Astrocyte (in vitro differentiated cells and primary cell): ENCODE measurements at regions not wholly inside any gene's neighbourhood (a gene's known extent, or its start where the extent isn't known, plus 50 kb on each side); places are given as distances from the start of the nearest gene placed in this dataset.

Source experiments
- DNase-seq: peaks from one replicate; pipeline ENCODE4 v3.0.0-alpha.2; 2010; ENCODE audit warnings: low read depth
- FAIRE-seq: peaks from 2 replicates; lab custom pipeline; 2011; peaks lifted over from hg19 to GRCh38; lab: Jason Lieb, UNC
- H2AFZ ChIP-seq: 2 replicates; pipeline ENCODE4 v1.6.0; 2012; ENCODE audit warnings: low read depth, low read length, inconsistent platforms
- H3K27ac ChIP-seq: 2 replicates; pipeline ENCODE4 v1.5.1; 2011; ENCODE audit warnings: low read depth, low read length, inconsistent platforms
- H3K27me3 ChIP-seq: 2 replicates; pipeline ENCODE4 v1.6.0; 2011; ENCODE audit warnings: low read length, inconsistent platforms; ENCODE audit not compliant: insufficient read depth
- H3K36me3 ChIP-seq: 2 replicates; pipeline ENCODE4 v1.5.1; 2011; ENCODE audit warnings: low read length, inconsistent platforms; ENCODE audit not compliant: insufficient read depth
- H3K4me1 ChIP-seq: 2 replicates; pipeline ENCODE4 v1.5.1; 2011; ENCODE audit warnings: low read length, inconsistent platforms; ENCODE audit not compliant: insufficient read depth
- H3K4me2 ChIP-seq: 2 replicates; pipeline ENCODE4 v1.6.0; 2012; ENCODE audit warnings: low read length, inconsistent platforms
- H3K4me3 ChIP-seq: 2 replicates; pipeline ENCODE4 v1.5.1; 2011; ENCODE audit warnings: low read depth, mild to moderate bottlenecking, low read length, inconsistent platforms; ENCODE audit not compliant: insufficient read depth
- H3K79me2 ChIP-seq: 2 replicates; pipeline ENCODE4 v1.6.0; 2012; ENCODE audit warnings: mild to moderate bottlenecking, low read length, inconsistent platforms; ENCODE audit not compliant: insufficient read depth
- H3K9ac ChIP-seq: 2 replicates; pipeline ENCODE4 v1.6.0; 2012; ENCODE audit warnings: mild to moderate bottlenecking, low read length, inconsistent platforms
- H3K9me3 ChIP-seq: 2 replicates; pipeline ENCODE4 v1.5.1; 2012; ENCODE audit warnings: low read depth, mild to moderate bottlenecking, low read length, inconsistent platforms; ENCODE audit not compliant: insufficient read depth
- H4K20me1 ChIP-seq: 2 replicates; pipeline ENCODE4 v1.6.0; 2012; ENCODE audit warnings: low read length, inconsistent platforms; ENCODE audit not compliant: insufficient read depth
- H3K27ac Mint-ChIP-seq: one replicate; pipeline ENCODE4 v1.8.0; 2021; ENCODE audit warnings: mild to moderate bottlenecking, mixed read lengths; ENCODE audit not compliant: unreplicated experiment
- H3K27me3 Mint-ChIP-seq: one replicate; pipeline ENCODE4 v1.8.0; 2021; ENCODE audit warnings: low read depth, mixed read lengths; ENCODE audit not compliant: unreplicated experiment
- H3K36me3 Mint-ChIP-seq: one replicate; pipeline ENCODE4 v1.8.0; 2021; ENCODE audit warnings: low read depth, mixed read lengths; ENCODE audit not compliant: unreplicated experiment
- H3K4me1 Mint-ChIP-seq: one replicate; pipeline ENCODE4 v1.8.0; 2021; ENCODE audit warnings: low read depth, mixed read lengths; ENCODE audit not compliant: unreplicated experiment
- H3K4me3 Mint-ChIP-seq: one replicate; pipeline ENCODE4 v1.8.0; 2021; ENCODE audit warnings: mild to moderate bottlenecking, moderate library complexity, mixed read lengths; ENCODE audit not compliant: unreplicated experiment
- H3K9me3 Mint-ChIP-seq: one replicate; pipeline ENCODE4 v1.8.0; 2021; ENCODE audit warnings: mild to moderate bottlenecking, mixed read lengths; ENCODE audit not compliant: unreplicated experiment
- CTCF ChIP-seq: IDR thresholded peaks from 2 replicates; pipeline ENCODE4 v1.5.1; 2011; ENCODE audit warnings: low read depth, mild to moderate bottlenecking, inconsistent platforms, low read length, moderate library complexity; ENCODE audit not compliant: insufficient read depth
- EZH2 ChIP-seq: IDR thresholded peaks from 2 replicates; pipeline ENCODE4 v1.6.1; 2012; ENCODE audit warnings: mild to moderate bottlenecking, low read length, inconsistent platforms; ENCODE audit not compliant: insufficient read depth

GRCh38 chr16:79891458-79891857 is 290.9 kb upstream of the MAF start:
- Histone ChIP-seq H3K4me3 (no peak overlapping the region), H3K4me1 (no peaks in the 10 kb centered on the region), H4K20me1 (no peaks in the 10 kb centered on the region), H3K4me2 (no peak overlapping the region), H3K9me3 (no peaks in the 10 kb centered on the region), H3K36me3 (no peaks in the 10 kb centered on the region), H3K27me3 (no peaks in the 10 kb centered on the region), H3K9ac (no peak overlapping the region), H2AFZ (no peak overlapping the region), H3K79me2 (no peaks in the 10 kb centered on the region), H3K27ac (no peak overlapping the region)
- Mint-ChIP-seq H3K4me1 (peaks cover 11% of the 10 kb centered on the region), H3K27me3 (peaks cover 3% of the 10 kb centered on the region), H3K27ac (no peak overlapping the region), H3K9me3 (no peaks in the 10 kb centered on the region), H3K4me3 (no peak overlapping the region), H3K36me3 (peaks cover 1% of the 10 kb centered on the region)
- DNase-seq (no peak), FAIRE-seq (no peak)
- no peak for TF ChIP-seq CTCF
- no peak for TF ChIP-seq EZH2

DNA sequence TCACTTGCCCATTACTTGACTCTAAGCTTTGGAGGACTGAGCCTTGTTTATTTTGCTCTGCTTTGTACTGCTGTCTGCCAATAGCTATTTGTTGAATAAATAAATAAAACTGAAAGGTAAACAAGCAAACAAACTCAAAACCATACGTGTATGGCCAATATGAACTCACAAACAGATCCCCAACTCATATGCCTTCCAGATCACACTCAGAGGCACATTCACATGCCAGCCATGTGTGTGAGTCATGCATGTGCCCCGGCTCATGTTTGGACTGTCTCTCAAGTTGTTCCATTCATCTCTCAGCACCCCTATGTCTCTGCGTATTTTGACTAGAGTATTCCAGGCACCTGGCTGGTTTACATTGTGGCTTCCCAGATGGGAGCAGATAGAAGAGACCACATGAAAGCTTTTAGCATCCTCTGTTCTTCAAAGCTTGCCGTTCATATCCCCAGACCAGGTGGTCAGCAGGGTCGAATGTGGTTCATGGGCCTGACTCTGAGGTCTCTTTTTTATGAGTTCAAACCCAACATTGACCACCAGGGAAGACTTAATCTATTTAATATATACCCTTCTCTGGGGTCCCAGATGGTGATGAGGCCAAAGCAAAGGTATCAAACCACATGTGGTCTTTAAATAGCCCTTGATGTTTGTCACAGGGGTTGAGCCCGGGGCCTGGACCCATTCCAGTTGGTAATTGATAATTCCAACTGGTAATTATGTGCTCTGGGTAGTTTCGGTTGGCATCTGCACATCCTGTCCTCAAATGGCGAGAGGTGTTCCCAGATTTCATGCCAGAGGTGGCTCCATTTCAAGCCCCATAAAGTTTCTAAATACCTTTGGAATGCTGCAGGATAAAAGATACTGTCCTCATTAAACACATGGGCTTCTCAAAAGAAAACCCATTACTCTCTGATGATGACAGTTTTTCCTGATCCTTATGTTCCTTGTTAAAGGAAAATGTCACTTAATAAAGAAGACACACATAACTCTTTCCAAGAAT is 287.3 kb upstream of the MAF start:
- Mint-ChIP-seq H3K4me3 (no peak overlapping the region), H3K36me3 (peaks cover 1% of the 10 kb centered on the region), H3K27ac (no peak overlapping the region), H3K9me3 (no peaks in the 10 kb centered on the region), H3K4me1 (peaks cover 11% of the 10 kb centered on the region), H3K27me3 (no peaks in the 10 kb centered on the region)
- Histone ChIP-seq H3K4me2 (no peak overlapping the region), H3K79me2 (no peaks in the 10 kb centered on the region), H3K36me3 (no peaks in the 10 kb centered on the region), H4K20me1 (no peaks in the 10 kb centered on the region), H3K4me3 (no peak overlapping the region), H3K27me3 (no peaks in the 10 kb centered on the region), H3K4me1 (no peaks in the 10 kb centered on the region), H2AFZ (no peak overlapping the region), H3K27ac (no peak overlapping the region), H3K9ac (no peak overlapping the region), H3K9me3 (no peaks in the 10 kb centered on the region)
- DNase-seq (no peak), FAIRE-seq (no peak)
- TF ChIP-seq EZH2: no peak
- no peak for TF ChIP-seq CTCF

DNA sequence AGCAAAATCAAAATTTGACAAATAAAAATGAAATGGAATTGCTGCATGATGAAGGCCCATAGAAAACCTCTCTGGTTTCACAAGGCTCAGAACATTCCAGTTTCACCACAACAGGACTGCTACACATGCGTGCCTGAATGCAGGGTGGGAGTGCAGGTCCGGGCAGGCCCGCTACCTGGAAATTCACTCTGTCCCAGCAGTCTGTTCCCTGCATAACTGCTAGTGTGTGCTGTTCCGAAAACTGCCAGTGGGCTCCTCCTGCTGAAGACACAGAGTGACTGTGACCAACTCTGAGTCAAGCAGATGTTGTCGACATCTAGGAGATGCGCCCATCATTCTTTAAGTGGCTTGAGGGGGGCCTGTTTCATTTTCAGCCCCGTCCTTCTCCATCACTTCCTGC is 284.8 kb upstream of the MAF start:
- H2AFZ ChIP-seq: no peak overlapping the region
- no peak overlapping the region for H3K27ac ChIP-seq
- H3K4me2 ChIP-seq: no peak overlapping the region
- DNase-seq (no peak), FAIRE-seq (no peak)
- no peak overlapping the region for H3K4me3 ChIP-seq
- Mint-ChIP-seq H3K36me3 (peaks cover 1% of the 10 kb centered on the region), H3K4me1 (peaks cover 11% of the 10 kb centered on the region), H3K4me3 (no peak overlapping the region), H3K9me3 (no peaks in the 10 kb centered on the region), H3K27me3 (no peaks in the 10 kb centered on the region), H3K27ac (no peak overlapping the region)
- no peaks in the 10 kb centered on the region for H3K27me3 ChIP-seq
- H3K36me3 ChIP-seq: no peaks in the 10 kb centered on the region
- H3K9me3 ChIP-seq: no peaks in the 10 kb centered on the region
- TF ChIP-seq CTCF: no peak
- TF ChIP-seq EZH2: no peak
- H3K79me2 ChIP-seq: no peaks in the 10 kb centered on the region
- no peaks in the 10 kb centered on the region for H3K4me1 ChIP-seq
- H4K20me1 ChIP-seq: no peaks in the 10 kb centered on the region
- H3K9ac ChIP-seq: no peak overlapping the region
